HFFc6 (cell line): ENCODE measurements at regions not wholly inside any gene's neighbourhood (a gene's known extent, or its start where the extent isn't known, plus 50 kb on each side); places are given as distances from the start of the nearest gene placed in this dataset.
"Not testable (repeated sequence)": the region's sequence is repeated elsewhere in the genome, so short reads cannot be mapped to it uniquely, and the experiment has no call there.

Experiments
- DNase-seq: peaks from one replicate; pipeline ENCODE4 v3.0.0-alpha.2; 2018
- H3K27ac Mint-ChIP-seq: 2 replicates; pipeline ENCODE4 v1.8.0; 2020; ENCODE audit warnings: mild to moderate bottlenecking, mixed read lengths
- H3K27me3 Mint-ChIP-seq: 2 replicates; pipeline ENCODE4 v1.8.0; 2021; ENCODE audit warnings: mild to moderate bottlenecking, moderate library complexity, mixed read lengths; ENCODE audit not compliant: insufficient read depth
- H3K36me3 Mint-ChIP-seq: 2 replicates; pipeline ENCODE4 v1.8.0; 2021; ENCODE audit warnings: low read depth, mixed read lengths
- H3K4me1 Mint-ChIP-seq: 2 replicates; pipeline ENCODE4 v1.8.0; 2020; ENCODE audit warnings: low read depth, mixed read lengths
- H3K4me3 Mint-ChIP-seq: 2 replicates; pipeline ENCODE4 v1.8.0; 2020; ENCODE audit warnings: mild to moderate bottlenecking, moderate library complexity, mixed read lengths
- H3K9me3 Mint-ChIP-seq: 2 replicates; pipeline ENCODE4 v1.8.0; 2020; ENCODE audit warnings: mild to moderate bottlenecking, mixed read lengths
- CTCF ChIP-seq: fragments of 200-600 bp; sonication (generic); IDR thresholded peaks from 2 replicates; pipeline ENCODE4 v1.5.0; 2021; ENCODE audit warnings: antibody characterized with exemption, mild to moderate bottlenecking

- Mint-ChIP-seq H3K4me1 (no peaks in the 10 kb centered on the region), H3K36me3 (peaks cover 41% of the 10 kb centered on the region), H3K4me3 (no peak overlapping the region), H3K27me3 (no peaks in the 10 kb centered on the region), H3K27ac (no peak overlapping the region), H3K9me3 (no peaks in the 10 kb centered on the region)
- no peak for TF ChIP-seq CTCF
- DNase-seq, result no peak
Observed at GRCh38 chr12:100083308-100083707, 59.4 kb downstream of the BLTP3B start.

GRCh38 chr12:100078777-100079176 lies 63.9 kb downstream of the BLTP3B start:
- H3K27me3 Mint-ChIP-seq, H3K27ac Mint-ChIP-seq, H3K4me1 Mint-ChIP-seq, DNase-seq, H3K4me3 Mint-ChIP-seq, H3K9me3 Mint-ChIP-seq: not testable (repeated sequence)
- peaks cover 51% of the 10 kb centered on the region for H3K36me3 Mint-ChIP-seq

GRCh38 chr12:100077367-100077766 lies 65.3 kb downstream of the BLTP3B start:
- Mint-ChIP-seq H3K4me1 (peaks cover 8% of the 10 kb centered on the region; the same call in 1 of the 2 replicates), H3K36me3 (peaks cover 48% of the 10 kb centered on the region), H3K27ac (no peak overlapping the region), H3K4me3 (no peak overlapping the region), H3K27me3 (no peaks in the 10 kb centered on the region), H3K9me3 (no peaks in the 10 kb centered on the region)
- DNase-seq, result no peak
- peak; percentile 50; the same call in 1 of the 2 replicates for TF ChIP-seq CTCF

GRCh38 chr12:100075598-100075997 lies 67.1 kb downstream of the BLTP3B start:
- H3K27ac Mint-ChIP-seq, result no peak overlapping the region
- peaks cover 30% of the 10 kb centered on the region for H3K36me3 Mint-ChIP-seq
- H3K4me1 Mint-ChIP-seq, result peaks cover 8% of the 10 kb centered on the region; the same call in 1 of the 2 replicates
- H3K27me3 Mint-ChIP-seq, result peaks cover 2% of the 10 kb centered on the region; the same call in 1 of the 2 replicates
- TF ChIP-seq CTCF, result 0 out of 2 replicates have a peak, but pooled peaks have one; percentile 11
- H3K9me3 Mint-ChIP-seq, result no peaks in the 10 kb centered on the region
- H3K4me3 Mint-ChIP-seq, result no peak overlapping the region
- no peak for DNase-seq

- H3K27me3 Mint-ChIP-seq, result peaks cover 2% of the 10 kb centered on the region; the same call in 1 of the 2 replicates
- no peak for DNase-seq
- H3K4me3 Mint-ChIP-seq, result no peak overlapping the region
- peaks cover 61% of the 10 kb centered on the region for H3K36me3 Mint-ChIP-seq
- H3K9me3 Mint-ChIP-seq, result peaks cover 24% of the 10 kb centered on the region
- no peak for TF ChIP-seq CTCF
- H3K4me1 Mint-ChIP-seq, result no peaks in the 10 kb centered on the region
- no peak overlapping the region for H3K27ac Mint-ChIP-seq
Observed at GRCh38 chr12:100069795-100070194, 72.9 kb downstream of the BLTP3B start.

- TF ChIP-seq CTCF, result no peak
- Mint-ChIP-seq H3K4me3 (no peak overlapping the region), H3K9me3 (peaks cover 24% of the 10 kb centered on the region), H3K36me3 (peaks cover 62% of the 10 kb centered on the region), H3K27me3 (peaks cover 2% of the 10 kb centered on the region; the same call in 1 of the 2 replicates), H3K27ac (no peak overlapping the region), H3K4me1 (peaks cover under 1% of the 10 kb centered on the region; the same call in 1 of the 2 replicates)
- no peak for DNase-seq
Observed at GRCh38 chr12:100068305-100068704, 74.4 kb downstream of the BLTP3B start.
